ENCODE measurements at regions not wholly inside any gene's neighbourhood (a gene's known extent, or its start where the extent isn't known, plus 50 kb on each side); places are given as distances from the start of the nearest gene placed in this dataset.

- no peak for TF ChIP-seq EZH2 (IDR thresholded peaks at IDR 0.05; ENCODE audit: insufficient read depth, poor library complexity, severe bottlenecking)
- TF ChIP-seq EZH2phosphoT487 (IDR thresholded peaks at IDR 0.05; ENCODE audit: insufficient read depth, low read depth) = no peak
Measured at GRCh38 chr2:180289627-180290026, 282.5 kb upstream of the CWC22 start.
